GM12891 (cell line): ENCODE measurements at regions not wholly inside any gene's neighbourhood (a gene's known extent, or its start where the extent isn't known, plus 50 kb on each side); places are given as distances from the start of the nearest gene placed in this dataset.

Experiments used
- PAX5 ChIP-seq: IDR thresholded peaks from 2 replicates; pipeline ENCODE4 v1.6.1; 2011; ENCODE audit warnings: low read length, moderate library complexity, mild to moderate bottlenecking; ENCODE audit not compliant: insufficient read depth, severe bottlenecking
- POLR2A ChIP-seq: IDR thresholded peaks from 2 replicates; pipeline ENCODE4 v1.6.1; 2011; ENCODE audit warnings: low read depth, low read length, control low read depth

DNA sequence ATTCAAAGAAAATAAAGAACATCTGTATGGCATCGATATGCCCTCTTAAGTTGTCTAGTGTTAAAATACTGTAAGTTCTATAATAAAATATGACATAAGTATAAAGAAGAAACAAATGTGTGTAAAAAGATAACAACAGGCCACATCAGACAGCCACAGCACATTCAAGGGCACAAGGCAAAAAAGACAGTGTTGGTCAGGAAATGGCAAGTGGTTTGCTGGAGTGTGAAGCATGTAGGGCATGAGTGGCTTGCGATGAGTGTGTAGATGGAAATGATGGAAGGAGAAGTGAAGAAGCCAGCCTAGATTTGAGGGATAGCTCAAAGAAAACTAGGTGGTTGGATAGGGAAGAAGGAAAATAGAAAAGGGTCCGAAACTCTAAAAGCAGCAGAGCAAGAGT lies 341.6 kb downstream of the CRPPA start:
- TF ChIP-seq PAX5 (no peak), POLR2A (no peak)
